ENCODE measurements at regions not wholly inside any gene's neighbourhood (a gene's known extent, or its start where the extent isn't known, plus 50 kb on each side); places are given as distances from the start of the nearest gene placed in this dataset.

GRCh38 chr3:41031401-41031800, 167.9 kb upstream of the CTNNB1 start:
- no peak overlapping the region for H3K27ac ChIP-seq
- CTCF ChIA-PET: no interaction called here
- DNase-seq (ENCODE audit: low spot score): no peak
- no peak for TF ChIP-seq CTCF (conservative IDR thresholded peaks at IDR 0.05; ENCODE audit: low read depth)
- POLR2A ChIA-PET (ENCODE audit: low non-redundant PET): no interaction called here

- CTCF ChIA-PET: no interaction called here
- TF ChIP-seq CTCF (conservative IDR thresholded peaks at IDR 0.05; ENCODE audit: low read depth): no peak
Measured at GRCh38 chr3:41033956-41034519, 165.3 kb upstream of the CTNNB1 start.

GRCh38 chr3:41035456-41036022, 163.8 kb upstream of the CTNNB1 start:
- no peak overlapping the region for H3K27ac ChIP-seq
- POLR2A ChIA-PET (ENCODE audit: low non-redundant PET): no interaction called here
- no peak for TF ChIP-seq CTCF (conservative IDR thresholded peaks at IDR 0.05; ENCODE audit: low read depth)
- CTCF ChIA-PET: no interaction called here
- DNase-seq (ENCODE audit: low spot score): no peak

More at GRCh38 chr3:41033956-41034519, 165.3 kb upstream of the CTNNB1 start:
- POLR2A ChIA-PET (ENCODE audit: low non-redundant PET): no interaction called here
- no peak overlapping the region for H3K27ac ChIP-seq
- no peak for DNase-seq (ENCODE audit: low spot score)

GRCh38 chr3:41037651-41038334, 161.5 kb upstream of the CTNNB1 start:
- no peak for DNase-seq (ENCODE audit: low spot score)
- no peak overlapping the region for H3K27ac ChIP-seq
- POLR2A ChIA-PET (ENCODE audit: low non-redundant PET): no interaction called here
- CTCF ChIA-PET: no interaction called here
- TF ChIP-seq CTCF (conservative IDR thresholded peaks at IDR 0.05; ENCODE audit: low read depth): no peak

- no peak overlapping the region for H3K27ac ChIP-seq
- TF ChIP-seq CTCF (conservative IDR thresholded peaks at IDR 0.05; ENCODE audit: low read depth): no peak
- DNase-seq (ENCODE audit: low spot score): no peak
- ChIA-PET CTCF (no interaction called here), POLR2A (ENCODE audit: low non-redundant PET) (no interaction called here)
Measured at GRCh38 chr3:41040256-41040655, 159.0 kb upstream of the CTNNB1 start.

GRCh38 chr3:41041462-41041861, 157.8 kb upstream of the CTNNB1 start:
- POLR2A ChIA-PET (ENCODE audit: low non-redundant PET): no interaction called here
- TF ChIP-seq CTCF (conservative IDR thresholded peaks at IDR 0.05; ENCODE audit: low read depth): no peak
- DNase-seq (ENCODE audit: low spot score): no peak
- no peak overlapping the region for H3K27ac ChIP-seq
- CTCF ChIA-PET: interaction anchor here (0.6 kb wide), 1 partner anchor 1545 kb away, joined by 5 read pairs; no protein-coding TSS in a partner anchor
